Lower leg skin (tissue), 3 donors: ENCODE measurements at regions not wholly inside any gene's neighbourhood (a gene's known extent, or its start where the extent isn't known, plus 50 kb on each side); places are given as distances from the start of the nearest gene placed in this dataset.

Experiments
- POLR2A ChIP-seq, 2 donors: fragments of 450-650 bp; IDR thresholded peaks; one replicate each; pipeline ENCODE4 v1.6.1; 2016 to 2017; ENCODE audit warnings: antibody characterized with exemption in 2 of 2, mild to moderate bottlenecking in 1 of 2, moderate library complexity in 1 of 2
- TF ChIP-seq, protein P1 (sequence below), 3 donors: fragments of 450-650 bp; IDR thresholded peaks; one replicate each; pipeline ENCODE4 v1.5.1; 2016; ENCODE audit warnings: antibody characterized with exemption in 3 of 3, mild to moderate bottlenecking in 3 of 3, moderate library complexity in 2 of 3

DNA sequence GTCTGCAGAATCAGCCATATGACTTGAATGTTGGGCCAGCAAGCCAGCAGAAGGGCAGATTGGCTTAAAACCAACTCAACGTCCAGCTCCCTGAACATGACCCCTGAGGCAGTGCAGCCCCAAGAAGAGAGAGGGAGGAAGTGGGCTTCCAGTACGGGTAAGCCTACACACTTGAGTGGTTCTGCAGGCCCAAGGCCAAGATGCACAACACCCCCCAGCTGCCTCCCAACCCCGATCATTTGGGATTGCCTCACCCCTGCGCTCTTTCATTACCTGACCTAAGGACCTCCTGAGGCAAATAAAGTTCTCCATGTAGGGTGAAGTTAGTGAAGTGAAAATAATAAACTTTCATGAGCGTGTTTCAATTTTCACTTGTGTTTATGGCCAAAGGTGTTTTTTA is 536.0 kb downstream of the TNS1 start:
- TF ChIP-seq, protein P1, sequence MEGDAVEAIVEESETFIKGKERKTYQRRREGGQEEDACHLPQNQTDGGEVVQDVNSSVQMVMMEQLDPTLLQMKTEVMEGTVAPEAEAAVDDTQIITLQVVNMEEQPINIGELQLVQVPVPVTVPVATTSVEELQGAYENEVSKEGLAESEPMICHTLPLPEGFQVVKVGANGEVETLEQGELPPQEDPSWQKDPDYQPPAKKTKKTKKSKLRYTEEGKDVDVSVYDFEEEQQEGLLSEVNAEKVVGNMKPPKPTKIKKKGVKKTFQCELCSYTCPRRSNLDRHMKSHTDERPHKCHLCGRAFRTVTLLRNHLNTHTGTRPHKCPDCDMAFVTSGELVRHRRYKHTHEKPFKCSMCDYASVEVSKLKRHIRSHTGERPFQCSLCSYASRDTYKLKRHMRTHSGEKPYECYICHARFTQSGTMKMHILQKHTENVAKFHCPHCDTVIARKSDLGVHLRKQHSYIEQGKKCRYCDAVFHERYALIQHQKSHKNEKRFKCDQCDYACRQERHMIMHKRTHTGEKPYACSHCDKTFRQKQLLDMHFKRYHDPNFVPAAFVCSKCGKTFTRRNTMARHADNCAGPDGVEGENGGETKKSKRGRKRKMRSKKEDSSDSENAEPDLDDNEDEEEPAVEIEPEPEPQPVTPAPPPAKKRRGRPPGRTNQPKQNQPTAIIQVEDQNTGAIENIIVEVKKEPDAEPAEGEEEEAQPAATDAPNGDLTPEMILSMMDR (IDR thresholded peaks at IDR 0.05): no peak
- no peak for TF ChIP-seq POLR2A (IDR thresholded peaks at IDR 0.05)
